ENCODE measurements at regions not wholly inside any gene's neighbourhood (a gene's known extent, or its start where the extent isn't known, plus 50 kb on each side); places are given as distances from the start of the nearest gene placed in this dataset.

DNA sequence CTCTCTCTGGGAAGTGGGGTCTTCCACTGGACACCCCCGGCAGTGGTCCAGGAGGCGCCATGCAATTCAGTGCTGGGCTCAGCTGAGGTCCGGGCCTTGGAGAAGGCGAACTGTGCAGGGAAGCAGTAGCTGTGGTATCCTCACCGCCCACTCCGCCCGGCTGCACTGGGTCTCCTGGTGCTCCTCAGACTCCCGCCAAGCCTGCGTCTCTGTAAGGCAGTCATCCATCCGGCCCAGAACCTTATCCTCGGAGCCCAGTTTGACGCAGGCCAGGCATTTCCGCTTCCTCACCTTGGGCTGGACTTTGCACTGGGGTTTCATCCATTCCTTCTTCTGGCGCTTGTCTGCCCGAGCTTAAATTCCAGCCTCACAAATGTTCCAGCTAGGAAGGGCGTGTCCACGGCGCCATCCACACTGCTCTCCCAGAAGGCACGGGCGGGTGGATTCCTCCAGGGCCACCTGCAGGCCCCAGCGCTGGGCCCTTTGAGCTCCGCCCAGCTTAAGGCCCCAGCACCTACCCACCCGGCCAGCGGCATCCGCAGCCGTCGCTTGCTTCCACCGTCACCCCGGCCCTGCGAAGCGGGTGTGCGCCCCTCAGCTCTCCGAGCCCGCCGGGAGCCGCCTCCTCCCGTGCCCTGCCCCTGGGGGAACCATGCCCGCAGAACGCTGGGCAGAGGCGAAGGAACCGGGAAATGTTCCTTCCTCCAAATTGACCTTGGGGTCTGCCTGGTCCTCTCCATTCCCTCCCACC is 1884.8 kb downstream of the TP53TG3F start:
- Mint-ChIP-seq H3K4me1 (no peaks in the 10 kb centered on the region), H3K36me3 (peaks cover 47% of the 10 kb centered on the region), H3K4me3 (no peak overlapping the region), H3K9me3 (peaks cover 64% of the 10 kb centered on the region), H3K27ac (no peak overlapping the region), H3K27me3 (ENCODE audit: low read depth) (peaks cover 10% of the 10 kb centered on the region; the same call in 1 of the 2 replicates)
- ATAC-seq (no peak), DNase-seq (ENCODE audit: low spot score) (no peak)
- POLR2A ChIA-PET, result no interaction called here
- TF ChIP-seq, protein P1, sequence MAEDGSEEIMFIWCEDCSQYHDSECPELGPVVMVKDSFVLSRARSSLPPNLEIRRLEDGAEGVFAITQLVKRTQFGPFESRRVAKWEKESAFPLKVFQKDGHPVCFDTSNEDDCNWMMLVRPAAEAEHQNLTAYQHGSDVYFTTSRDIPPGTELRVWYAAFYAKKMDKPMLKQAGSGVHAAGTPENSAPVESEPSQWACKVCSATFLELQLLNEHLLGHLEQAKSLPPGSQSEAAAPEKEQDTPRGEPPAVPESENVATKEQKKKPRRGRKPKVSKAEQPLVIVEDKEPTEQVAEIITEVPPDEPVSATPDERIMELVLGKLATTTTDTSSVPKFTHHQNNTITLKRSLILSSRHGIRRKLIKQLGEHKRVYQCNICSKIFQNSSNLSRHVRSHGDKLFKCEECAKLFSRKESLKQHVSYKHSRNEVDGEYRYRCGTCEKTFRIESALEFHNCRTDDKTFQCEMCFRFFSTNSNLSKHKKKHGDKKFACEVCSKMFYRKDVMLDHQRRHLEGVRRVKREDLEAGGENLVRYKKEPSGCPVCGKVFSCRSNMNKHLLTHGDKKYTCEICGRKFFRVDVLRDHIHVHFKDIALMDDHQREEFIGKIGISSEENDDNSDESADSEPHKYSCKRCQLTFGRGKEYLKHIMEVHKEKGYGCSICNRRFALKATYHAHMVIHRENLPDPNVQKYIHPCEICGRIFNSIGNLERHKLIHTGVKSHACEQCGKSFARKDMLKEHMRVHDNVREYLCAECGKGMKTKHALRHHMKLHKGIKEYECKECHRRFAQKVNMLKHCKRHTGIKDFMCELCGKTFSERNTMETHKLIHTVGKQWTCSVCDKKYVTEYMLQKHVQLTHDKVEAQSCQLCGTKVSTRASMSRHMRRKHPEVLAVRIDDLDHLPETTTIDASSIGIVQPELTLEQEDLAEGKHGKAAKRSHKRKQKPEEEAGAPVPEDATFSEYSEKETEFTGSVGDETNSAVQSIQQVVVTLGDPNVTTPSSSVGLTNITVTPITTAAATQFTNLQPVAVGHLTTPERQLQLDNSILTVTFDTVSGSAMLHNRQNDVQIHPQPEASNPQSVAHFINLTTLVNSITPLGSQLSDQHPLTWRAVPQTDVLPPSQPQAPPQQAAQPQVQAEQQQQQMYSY (CRISPR knock-in tag; IDR thresholded peaks at IDR 0.05), result no peak
- no peak for TF ChIP-seq FOXJ3 (CRISPR knock-in tag; IDR thresholded peaks at IDR 0.05; ENCODE audit: borderline replicate concordance)
- TF ChIP-seq NFYB (CRISPR knock-in tag; conservative IDR thresholded peaks at IDR 0.05; ENCODE audit: low read depth), result no peak
- no peak for TF ChIP-seq PRRX2 (CRISPR knock-in tag; IDR thresholded peaks at IDR 0.05)
- TF ChIP-seq FOXK1 (CRISPR knock-in tag; IDR thresholded peaks at IDR 0.05), result no peak
- CTCF ChIA-PET, result no interaction called here

DNA sequence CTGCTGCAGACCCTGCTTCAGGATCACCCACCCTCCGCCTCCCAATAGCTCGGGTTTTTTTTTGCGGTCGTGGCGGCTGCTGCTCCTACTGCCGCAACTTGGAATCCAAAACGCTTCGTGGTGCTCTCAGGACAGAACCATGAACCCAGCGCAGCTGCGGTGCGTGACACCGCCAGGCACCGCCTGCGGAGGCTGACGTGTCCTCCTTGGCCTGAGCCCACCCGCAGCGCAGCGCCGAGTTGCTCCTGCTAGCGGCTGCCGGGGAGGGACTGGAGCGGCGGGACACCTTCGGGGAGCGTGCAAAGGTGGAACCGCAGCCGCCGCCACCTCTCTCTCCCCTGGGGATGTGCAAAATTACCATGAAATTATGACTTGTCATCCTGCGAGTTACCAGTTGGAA is 1893.0 kb downstream of the TP53TG3F start:
- no peak overlapping the region for H3K4me3 Mint-ChIP-seq
- CTCF ChIA-PET, result no interaction called here
- peaks cover 3% of the 10 kb centered on the region; the same call in 1 of the 2 replicates for H3K27me3 Mint-ChIP-seq (ENCODE audit: low read depth)
- ATAC-seq (no peak), DNase-seq (ENCODE audit: low spot score) (no peak)
- POLR2A ChIA-PET, result no interaction called here
- TF ChIP-seq NFYB (CRISPR knock-in tag; conservative IDR thresholded peaks at IDR 0.05; ENCODE audit: low read depth) (no peak), SMAD3 (CRISPR knock-in tag; IDR thresholded peaks at IDR 0.05; ENCODE audit: borderline replicate concordance) (no peak)
- TF ChIP-seq, protein P2, sequence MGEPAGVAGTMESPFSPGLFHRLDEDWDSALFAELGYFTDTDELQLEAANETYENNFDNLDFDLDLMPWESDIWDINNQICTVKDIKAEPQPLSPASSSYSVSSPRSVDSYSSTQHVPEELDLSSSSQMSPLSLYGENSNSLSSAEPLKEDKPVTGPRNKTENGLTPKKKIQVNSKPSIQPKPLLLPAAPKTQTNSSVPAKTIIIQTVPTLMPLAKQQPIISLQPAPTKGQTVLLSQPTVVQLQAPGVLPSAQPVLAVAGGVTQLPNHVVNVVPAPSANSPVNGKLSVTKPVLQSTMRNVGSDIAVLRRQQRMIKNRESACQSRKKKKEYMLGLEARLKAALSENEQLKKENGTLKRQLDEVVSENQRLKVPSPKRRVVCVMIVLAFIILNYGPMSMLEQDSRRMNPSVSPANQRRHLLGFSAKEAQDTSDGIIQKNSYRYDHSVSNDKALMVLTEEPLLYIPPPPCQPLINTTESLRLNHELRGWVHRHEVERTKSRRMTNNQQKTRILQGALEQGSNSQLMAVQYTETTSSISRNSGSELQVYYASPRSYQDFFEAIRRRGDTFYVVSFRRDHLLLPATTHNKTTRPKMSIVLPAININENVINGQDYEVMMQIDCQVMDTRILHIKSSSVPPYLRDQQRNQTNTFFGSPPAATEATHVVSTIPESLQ (CRISPR knock-in tag; IDR thresholded peaks at IDR 0.05), result no peak
- no peaks in the 10 kb centered on the region for H3K4me1 Mint-ChIP-seq
- no peak overlapping the region for H3K27ac Mint-ChIP-seq
- H3K9me3 Mint-ChIP-seq, result peaks cover 59% of the 10 kb centered on the region
- H3K36me3 Mint-ChIP-seq, result peaks cover 39% of the 10 kb centered on the region

DNA sequence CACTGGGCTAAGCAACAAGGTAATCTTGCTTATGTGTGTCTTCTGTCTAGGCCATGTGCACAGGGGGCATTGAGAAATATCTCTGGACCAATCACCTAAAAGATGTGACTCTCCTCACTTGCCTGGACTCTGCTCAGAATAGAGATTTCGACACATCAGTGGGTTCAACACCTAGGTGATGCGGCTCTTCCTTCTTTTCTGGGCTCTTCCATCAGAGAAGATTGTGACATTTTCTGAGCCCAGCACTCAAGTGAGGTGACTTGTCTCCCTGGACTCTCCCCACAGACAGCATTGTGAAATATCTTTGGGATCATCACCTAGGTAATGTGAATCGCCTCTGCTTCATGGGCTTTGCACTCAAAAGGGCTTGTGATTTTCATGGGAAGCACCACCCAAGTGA is 1904.1 kb downstream of the TP53TG3F start:
- Mint-ChIP-seq H3K27me3 (ENCODE audit: low read depth) (peaks cover 11% of the 10 kb centered on the region), H3K27ac (no peak overlapping the region)
- TF ChIP-seq JAZF1 (CRISPR knock-in tag; IDR thresholded peaks at IDR 0.05) (no peak), MXD4 (CRISPR knock-in tag; IDR thresholded peaks at IDR 0.05; ENCODE audit: borderline replicate concordance) (no peak), TEAD1 (CRISPR knock-in tag; IDR thresholded peaks at IDR 0.05) (no peak), TCF7 (CRISPR knock-in tag; IDR thresholded peaks at IDR 0.05; ENCODE audit: low read depth) (no peak), ESRRA (CRISPR knock-in tag; IDR thresholded peaks at IDR 0.05; ENCODE audit: borderline replicate concordance) (no peak), ZNF416 (CRISPR knock-in tag; IDR thresholded peaks at IDR 0.05) (no peak), TP53 (CRISPR knock-in tag; IDR thresholded peaks at IDR 0.05) (no peak), RORB (CRISPR knock-in tag; IDR thresholded peaks at IDR 0.05) (no peak), FOXP1 (CRISPR knock-in tag; IDR thresholded peaks at IDR 0.05; ENCODE audit: borderline replicate concordance) (no peak), MYBL2 (CRISPR knock-in tag; IDR thresholded peaks at IDR 0.05) (no peak), SOX15 (CRISPR knock-in tag; IDR thresholded peaks at IDR 0.05) (no peak)
- TF ChIP-seq, protein P3, sequence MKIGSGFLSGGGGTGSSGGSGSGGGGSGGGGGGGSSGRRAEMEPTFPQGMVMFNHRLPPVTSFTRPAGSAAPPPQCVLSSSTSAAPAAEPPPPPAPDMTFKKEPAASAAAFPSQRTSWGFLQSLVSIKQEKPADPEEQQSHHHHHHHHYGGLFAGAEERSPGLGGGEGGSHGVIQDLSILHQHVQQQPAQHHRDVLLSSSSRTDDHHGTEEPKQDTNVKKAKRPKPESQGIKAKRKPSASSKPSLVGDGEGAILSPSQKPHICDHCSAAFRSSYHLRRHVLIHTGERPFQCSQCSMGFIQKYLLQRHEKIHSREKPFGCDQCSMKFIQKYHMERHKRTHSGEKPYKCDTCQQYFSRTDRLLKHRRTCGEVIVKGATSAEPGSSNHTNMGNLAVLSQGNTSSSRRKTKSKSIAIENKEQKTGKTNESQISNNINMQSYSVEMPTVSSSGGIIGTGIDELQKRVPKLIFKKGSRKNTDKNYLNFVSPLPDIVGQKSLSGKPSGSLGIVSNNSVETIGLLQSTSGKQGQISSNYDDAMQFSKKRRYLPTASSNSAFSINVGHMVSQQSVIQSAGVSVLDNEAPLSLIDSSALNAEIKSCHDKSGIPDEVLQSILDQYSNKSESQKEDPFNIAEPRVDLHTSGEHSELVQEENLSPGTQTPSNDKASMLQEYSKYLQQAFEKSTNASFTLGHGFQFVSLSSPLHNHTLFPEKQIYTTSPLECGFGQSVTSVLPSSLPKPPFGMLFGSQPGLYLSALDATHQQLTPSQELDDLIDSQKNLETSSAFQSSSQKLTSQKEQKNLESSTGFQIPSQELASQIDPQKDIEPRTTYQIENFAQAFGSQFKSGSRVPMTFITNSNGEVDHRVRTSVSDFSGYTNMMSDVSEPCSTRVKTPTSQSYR (CRISPR knock-in tag; IDR thresholded peaks at IDR 0.05), result no peak
- TF ChIP-seq, protein P4, sequence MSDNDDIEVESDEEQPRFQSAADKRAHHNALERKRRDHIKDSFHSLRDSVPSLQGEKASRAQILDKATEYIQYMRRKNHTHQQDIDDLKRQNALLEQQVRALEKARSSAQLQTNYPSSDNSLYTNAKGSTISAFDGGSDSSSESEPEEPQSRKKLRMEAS (CRISPR knock-in tag; IDR thresholded peaks at IDR 0.05), result no peak
- TF ChIP-seq, protein P5, sequence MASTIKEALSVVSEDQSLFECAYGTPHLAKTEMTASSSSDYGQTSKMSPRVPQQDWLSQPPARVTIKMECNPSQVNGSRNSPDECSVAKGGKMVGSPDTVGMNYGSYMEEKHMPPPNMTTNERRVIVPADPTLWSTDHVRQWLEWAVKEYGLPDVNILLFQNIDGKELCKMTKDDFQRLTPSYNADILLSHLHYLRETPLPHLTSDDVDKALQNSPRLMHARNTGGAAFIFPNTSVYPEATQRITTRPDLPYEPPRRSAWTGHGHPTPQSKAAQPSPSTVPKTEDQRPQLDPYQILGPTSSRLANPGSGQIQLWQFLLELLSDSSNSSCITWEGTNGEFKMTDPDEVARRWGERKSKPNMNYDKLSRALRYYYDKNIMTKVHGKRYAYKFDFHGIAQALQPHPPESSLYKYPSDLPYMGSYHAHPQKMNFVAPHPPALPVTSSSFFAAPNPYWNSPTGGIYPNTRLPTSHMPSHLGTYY (CRISPR knock-in tag; IDR thresholded peaks at IDR 0.05), result no peak
- TF ChIP-seq, protein P6, sequence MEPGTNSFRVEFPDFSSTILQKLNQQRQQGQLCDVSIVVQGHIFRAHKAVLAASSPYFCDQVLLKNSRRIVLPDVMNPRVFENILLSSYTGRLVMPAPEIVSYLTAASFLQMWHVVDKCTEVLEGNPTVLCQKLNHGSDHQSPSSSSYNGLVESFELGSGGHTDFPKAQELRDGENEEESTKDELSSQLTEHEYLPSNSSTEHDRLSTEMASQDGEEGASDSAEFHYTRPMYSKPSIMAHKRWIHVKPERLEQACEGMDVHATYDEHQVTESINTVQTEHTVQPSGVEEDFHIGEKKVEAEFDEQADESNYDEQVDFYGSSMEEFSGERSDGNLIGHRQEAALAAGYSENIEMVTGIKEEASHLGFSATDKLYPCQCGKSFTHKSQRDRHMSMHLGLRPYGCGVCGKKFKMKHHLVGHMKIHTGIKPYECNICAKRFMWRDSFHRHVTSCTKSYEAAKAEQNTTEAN (CRISPR knock-in tag; IDR thresholded peaks at IDR 0.05), result no peak

More for the DNA sequence above, 1904.1 kb downstream of the TP53TG3F start:
- POLR2A ChIA-PET, result no interaction called here
- peaks cover 67% of the 10 kb centered on the region for H3K36me3 Mint-ChIP-seq
- ATAC-seq (no peak), DNase-seq (ENCODE audit: low spot score) (no peak)
- H3K4me3 Mint-ChIP-seq, result no peak overlapping the region
- no peaks in the 10 kb centered on the region for H3K4me1 Mint-ChIP-seq
- CTCF ChIA-PET, result no interaction called here
- H3K9me3 Mint-ChIP-seq, result peaks cover 80% of the 10 kb centered on the region

All from WTC11 (cell line).